Right lobe of liver (tissue), 6 donors: ENCODE measurements at regions not wholly inside any gene's neighbourhood (a gene's known extent, or its start where the extent isn't known, plus 50 kb on each side); places are given as distances from the start of the nearest gene placed in this dataset.

ENCODE experiments used
- ATAC-seq, 4 donors: fragments of 200-7000 bp; cut with Tn5 transposase; one replicate each; pipeline ENCODE4 v1.9.1; 2020; ENCODE audit warnings: mild to moderate bottlenecking in 4 of 4, moderate library complexity in 4 of 4
- DNase-seq, 3 donors: peaks; one replicate each; pipeline ENCODE4 v3.0.0-alpha.2; 2020
- H3K27ac ChIP-seq, 3 donors: fragments of 200-600 bp; one replicate each; pipeline ENCODE4 v1.8.0; 2022
- H3K27me3 ChIP-seq, 2 donors: fragments of 200-600 bp; one replicate each; pipeline ENCODE4 v1.8.0; 2022
- H3K36me3 ChIP-seq, 4 donors: fragments of 200-600 bp; sonication (generic) in 1 of 4; one replicate each; pipeline versions ENCODE4 v1.5.1 to v1.8.0; 2017 to 2022; ENCODE audit warnings: control low read depth in 1 of 4
- H3K4me1 ChIP-seq, 4 donors: fragments of 200-600 bp; sonication (generic) in 1 of 4; one replicate each; pipeline versions ENCODE4 v1.5.1 to v1.8.0; 2017 to 2022; ENCODE audit warnings: control low read depth in 1 of 4
- H3K4me3 ChIP-seq, 3 donors: fragments of 200-600 bp; one replicate each; pipeline ENCODE4 v1.8.0; 2022
- H3K9me3 ChIP-seq, 4 donors: fragments of 200-600 bp; sonication (generic) in 1 of 4; one replicate each; pipeline versions ENCODE4 v1.5.1 to v1.8.0; 2017 to 2022; ENCODE audit warnings: control low read depth in 1 of 4
- CTCF ChIP-seq, 4 donors: fragments of 200-600 bp in 3 of 4; fragments of 450-650 bp in 1 of 4; IDR thresholded peaks; one replicate each; pipeline versions ENCODE4 v1.5.1 to v1.8.0; 2016 to 2022; ENCODE audit warnings: antibody characterized with exemption in 4 of 4, mild to moderate bottlenecking in 2 of 4
- POLR2A ChIP-seq: fragments of 450-650 bp; IDR thresholded peaks from one replicate; pipeline ENCODE4 v1.6.1; 2017; ENCODE audit warnings: antibody characterized with exemption, mild to moderate bottlenecking
- WGBS: methylation state at CpG from one replicate; pipeline ENCODE4 v1.1.6; 2018; ENCODE audit warnings: low coverage, low lambda C conversion rate; ENCODE audit not compliant: insufficient coverage; ENCODE audit errors: missing lambda C conversion rate; 5-methylcytosine and 5-hydroxymethylcytosine counted together
- intact Hi-C, 2 donors: fragments of 100-400 bp; cut with DNase I; formaldehyde crosslinking; loops; one replicate each; pipeline versions ENCODE4 v1.11.2 to v1.14.1; 2022
- donor health status: DM: no; HTN: yes; CAD: no.
- donor health status: DM: no; HTN: no; CAD: no.
- donor health status: DM: no; HTN: no; CAD: no.
- donor health status: DM: no; HTN: yes; CAD: no.
- donor health status: DM: no; HTN: yes; CAD: no.

GRCh38 chr13:111050539-111050879, 64.6 kb upstream of the ARHGEF7 start:
- Histone ChIP-seq H3K4me1 (no peaks in the 10 kb centered on the region), H3K36me3 (no peaks in the 10 kb centered on the region), H3K27ac (no peak overlapping the region), H3K9me3 (no peaks in the 10 kb centered on the region), H3K27me3 (no peaks in the 10 kb centered on the region), H3K4me3 (no peak overlapping the region)
- no peak for DNase-seq
- TF ChIP-seq POLR2A (no peak), CTCF (IDR thresholded peaks at IDR 0.05) (no peak)
- intact Hi-C loops = no loop called here
- ATAC-seq = no peak
- 23% methylated on average over 4 of the region's 4 CpGs for WGBS

- Histone ChIP-seq H3K9me3 (no peaks in the 10 kb centered on the region), H3K27me3 (no peaks in the 10 kb centered on the region), H3K27ac (no peak overlapping the region), H3K4me1 (no peaks in the 10 kb centered on the region), H3K36me3 (no peaks in the 10 kb centered on the region), H3K4me3 (no peak overlapping the region)
- intact Hi-C loops = loop anchor here in 1 of 2 donors (10.0 kb wide), 2 partner anchors 115 to 455 kb away; no protein-coding TSS in a partner anchor
- ATAC-seq = peak; percentile 51 to 64 (median 56)
- no peak for DNase-seq
- TF ChIP-seq CTCF (IDR thresholded peaks at IDR 0.05) = peak; percentile 44 to 54 (median 45)
- TF ChIP-seq POLR2A = no peak
- 56% methylated on average over 13 of the region's 19 CpGs for WGBS
Measured at GRCh38 chr13:111049791-111050538, 65.1 kb upstream of the ARHGEF7 start.

- 62% methylated on average over 4 of the region's 8 CpGs for whole genome bisulfite sequencing
- Histone ChIP-seq H3K4me1 (no peaks in the 10 kb centered on the region), H3K27me3 (no peaks in the 10 kb centered on the region), H3K4me3 (no peak overlapping the region), H3K36me3 (no peaks in the 10 kb centered on the region), H3K27ac (no peak overlapping the region), H3K9me3 (no peaks in the 10 kb centered on the region)
- DNase-seq (no peak), ATAC-seq (no peak)
- intact Hi-C loops = loop anchor here in 1 of 2 donors (10.0 kb wide), 2 partner anchors 114 to 454 kb away; no protein-coding TSS in a partner anchor
- TF ChIP-seq POLR2A (no peak), CTCF (IDR thresholded peaks at IDR 0.05) (no peak)
Measured at GRCh38 chr13:111048387-111048786, 66.7 kb upstream of the ARHGEF7 start.

- ATAC-seq (no peak), DNase-seq (no peak)
- intact Hi-C loops = loop anchor here in 1 of 2 donors (10.0 kb wide), 2 partner anchors 113 to 453 kb away; no protein-coding TSS in a partner anchor
- TF ChIP-seq CTCF (IDR thresholded peaks at IDR 0.05) = no peak
- no peak for TF ChIP-seq POLR2A
- Histone ChIP-seq H3K36me3 (no peaks in the 10 kb centered on the region), H3K27me3 (no peaks in the 10 kb centered on the region), H3K9me3 (no peaks in the 10 kb centered on the region), H3K4me1 (no peaks in the 10 kb centered on the region), H3K4me3 (no peak overlapping the region), H3K27ac (no peak overlapping the region)
- WGBS = 34% methylated on average over 4 of the region's 5 CpGs
Measured at GRCh38 chr13:111047326-111047725, 67.8 kb upstream of the ARHGEF7 start.
